HepG2 (cell line): ENCODE measurements at regions not wholly inside any gene's neighbourhood (a gene's known extent, or its start where the extent isn't known, plus 50 kb on each side); places are given as distances from the start of the nearest gene placed in this dataset.

ENCODE experiments used
- ATAC-seq: fragments of 200-7000 bp; cut with Tn5 transposase; 3 replicates; pipeline ENCODE4 v1.9.1; 2020; ENCODE audit warnings: mild to moderate bottlenecking, moderate library complexity
- BruUV-seq: library from RNA; stranded (reverse); fragments of 400-500 nt; replicated peaks from 2 replicates; lab custom pipeline; 2021; lab: Mats Ljungman, UMichigan
- CTCF ChIA-PET: fragments of 300-600 bp; formaldehyde crosslinking; extraction: SDS; loops from one replicate; lab custom pipeline; 2021; ENCODE audit warnings: low total read pairs, inconsistent platforms, low intra/inter-chr PET ratio; lab: Yijun Ruan, JAX
- POLR2A ChIA-PET: fragments of 350-600 bp; sonication (Branson Sonifier 250); formaldehyde crosslinking; loops from one replicate; lab custom pipeline; 2020; ENCODE audit warnings: antibody characterized with exemption, inconsistent platforms; lab: Yijun Ruan, JAX
- DNase-seq: peaks from one replicate; pipeline ENCODE4 v3.0.0-alpha.2; 2015; ENCODE audit warnings: low spot score
- FAIRE-seq: peaks from 3 replicates; lab custom pipeline; 2011; peaks lifted over from hg19 to GRCh38; lab: Jason Lieb, UNC
- H2AFZ ChIP-seq: one replicate; pipeline ENCODE4 v1.6.1; 2011; ENCODE audit warnings: low read length, inconsistent platforms
- H3K27ac ChIP-seq: fragments of 300-600 bp; 3 replicates; pipeline ENCODE4 v1.8.0; 2011; ENCODE audit warnings: mixed run types, mild to moderate bottlenecking, mixed read lengths, low read length, inconsistent platforms; ENCODE audit not compliant: insufficient read depth; ENCODE audit errors: extremely low read length
- H3K27me3 ChIP-seq, 2 experiments: fragments of 200-600 bp in 1 of 2; 2 replicates in 1 of 2; 3 replicates in 1 of 2; pipeline versions ENCODE4 v1.6.0 to v1.8.0; 2011; ENCODE audit warnings: low read length in 2 of 2, mild to moderate bottlenecking in 2 of 2, moderate library complexity in 2 of 2, inconsistent platforms in 1 of 2; ENCODE audit not compliant: insufficient read depth in 2 of 2, control insufficient read depth in 1 of 2
- H3K36me3 ChIP-seq, 2 experiments: fragments of 200-600 bp in 1 of 2; replicated peaks in 1 of 2; 2 replicates in 1 of 2; 3 replicates in 1 of 2; pipeline versions ENCODE4 v1.5.1 to v1.8.0; 2011; ENCODE audit warnings: low read length in 2 of 2, inconsistent platforms in 1 of 2; ENCODE audit not compliant: insufficient read depth in 2 of 2, control insufficient read depth in 1 of 2
- H3K4me1 ChIP-seq: 2 replicates; pipeline ENCODE4 v1.5.1; 2012; ENCODE audit warnings: low read length, inconsistent platforms; ENCODE audit not compliant: insufficient read depth
- H3K4me2 ChIP-seq: 2 replicates; pipeline ENCODE4 v1.6.0; 2011; ENCODE audit warnings: low read depth, low read length, inconsistent platforms
- H3K4me3 ChIP-seq, 3 experiments: fragments of 200-600 bp in 1 of 3; sonication (generic), shearing (Covaris generic) in 1 of 3; replicated peaks in 1 of 3; 2 replicates each; pipeline ENCODE4 v1.5.1; 2011 to 2016; ENCODE audit warnings: low read length in 3 of 3, inconsistent platforms in 2 of 3, low read depth in 2 of 3, mild to moderate bottlenecking in 2 of 3, control low read depth in 1 of 3, mixed read lengths in 1 of 3; ENCODE audit not compliant: insufficient read depth in 1 of 3
- H3K79me2 ChIP-seq: one replicate; pipeline ENCODE4 v1.6.1; 2011; ENCODE audit warnings: low read length, inconsistent platforms; ENCODE audit not compliant: insufficient read depth
- H3K9ac ChIP-seq: 2 replicates; pipeline ENCODE4 v1.6.0; 2011; ENCODE audit warnings: mild to moderate bottlenecking, low read depth, low read length, inconsistent platforms; ENCODE audit not compliant: insufficient read depth
- H3K9me3 ChIP-seq: 2 replicates; pipeline ENCODE4 v1.5.1; 2012; ENCODE audit warnings: mild to moderate bottlenecking, low read length
- H4K20me1 ChIP-seq: 2 replicates; pipeline ENCODE4 v1.6.0; 2011; ENCODE audit warnings: inconsistent platforms, mild to moderate bottlenecking, low read length, moderate library complexity; ENCODE audit not compliant: insufficient read depth
- ARNT ChIP-seq: fragments of 450-650 bp; IDR thresholded peaks from 2 replicates; pipeline ENCODE4 v1.6.1; 2017
- CHD4 ChIP-seq: fragments of 200-600 bp; sonication (generic); IDR thresholded peaks from 2 replicates; pipeline ENCODE4 v1.7.0; 2017; ENCODE audit warnings: mild to moderate bottlenecking, low read length, borderline replicate concordance
- CREB1 ChIP-seq, 2 experiments: fragments of 450-650 bp in 1 of 2; IDR thresholded peaks; 2 replicates each; pipeline ENCODE4 v1.6.1; 2016 to 2017; ENCODE audit warnings: control low read depth in 1 of 2, mild to moderate bottlenecking in 1 of 2, missing compliant biosample characterization in 1 of 2, missing genetic modification characterization in 1 of 2
- EED ChIP-seq: sonication (generic); formaldehyde crosslinking; IDR thresholded peaks from 2 replicates; pipeline ENCODE4 v1.5.0; 2020; ENCODE audit warnings: mild to moderate bottlenecking, missing genetic modification reagents
- HNRNPK ChIP-seq: fragments of 200-400 bp; formaldehyde crosslinking; IDR thresholded peaks from 2 replicates; pipeline ENCODE4 v1.6.1; 2018; ENCODE audit warnings: low read length, low read depth, moderate library complexity, mild to moderate bottlenecking; ENCODE audit not compliant: poor library complexity, severe bottlenecking
- RARA ChIP-seq: IDR thresholded peaks from 2 replicates; pipeline ENCODE4 v1.6.1; 2016; ENCODE audit warnings: missing genetic modification reagents, missing compliant biosample characterization
- SIN3A ChIP-seq: IDR thresholded peaks from 2 replicates; pipeline ENCODE4 v1.6.1; 2011; ENCODE audit warnings: low read depth, mild to moderate bottlenecking, control low read depth, low read length, borderline replicate concordance
- STAT5B ChIP-seq: sonication (generic); formaldehyde crosslinking; IDR thresholded peaks from 2 replicates; pipeline ENCODE4 v1.4.0; 2020; ENCODE audit warnings: missing genetic modification reagents
- TFDP1 ChIP-seq: IDR thresholded peaks from 2 replicates; pipeline ENCODE4 v1.6.1; 2016; ENCODE audit warnings: missing compliant biosample characterization, missing genetic modification reagents, borderline replicate concordance
- ZFP36L2 ChIP-seq: sonication (generic); formaldehyde crosslinking; IDR thresholded peaks from 2 replicates; pipeline ENCODE4 v1.4.0; 2020; ENCODE audit warnings: missing genetic modification reagents
- ZGPAT ChIP-seq: IDR thresholded peaks from 2 replicates; pipeline ENCODE4 v1.6.1; 2016; ENCODE audit warnings: mild to moderate bottlenecking
- ZIK1 ChIP-seq: sonication (generic); formaldehyde crosslinking; IDR thresholded peaks from 2 replicates; pipeline ENCODE4 v1.5.0; 2020; ENCODE audit warnings: mild to moderate bottlenecking, low read depth, missing genetic modification reagents, borderline replicate concordance
- ZNF503 ChIP-seq: sonication (generic); formaldehyde crosslinking; IDR thresholded peaks from 2 replicates; pipeline ENCODE4 v1.4.0; 2020; ENCODE audit warnings: missing genetic modification reagents
- ZNF570 ChIP-seq: sonication (generic); formaldehyde crosslinking; IDR thresholded peaks from 2 replicates; pipeline ENCODE4 v1.4.0; 2020; ENCODE audit warnings: mild to moderate bottlenecking, missing genetic modification reagents, borderline replicate concordance
- ZNF737 ChIP-seq: sonication (generic); formaldehyde crosslinking; IDR thresholded peaks from 2 replicates; pipeline ENCODE4 v1.5.0; 2020; ENCODE audit warnings: missing genetic modification reagents, mild to moderate bottlenecking, borderline replicate concordance
- ZNF800 ChIP-seq: sonication (generic); formaldehyde crosslinking; IDR thresholded peaks from 2 replicates; pipeline ENCODE4 v1.4.0; 2020; ENCODE audit warnings: missing genetic modification reagents
- WGBS: methylation state at CpG from one replicate; pipeline ENCODE4 v1.1.6; 2017; ENCODE audit warnings: low lambda C conversion rate; 5-methylcytosine and 5-hydroxymethylcytosine counted together
- in situ Hi-C: cut with HindIII; loops from 2 replicates; pipeline ENCODE4 v1.10.0; 2017; ENCODE audit warnings: low pct_unique_long_range_greater_than_20kb; ENCODE audit not compliant: extremely low pct_ligation_motif_present
- intact Hi-C: fragments of 100-400 bp; cut with micrococcal nuclease; formaldehyde crosslinking; loops from one replicate; pipeline ENCODE4 v1.10.0; 2022; ENCODE audit not compliant: unreplicated experiment

GRCh38 chr13:20340136-20340758 is 108.1 kb upstream of the GJB6 start:
- no peaks in the 10 kb centered on the region for H4K20me1 ChIP-seq
- H3K4me1 ChIP-seq = no peaks in the 10 kb centered on the region
- in situ Hi-C loops = no loop called here
- POLR2A ChIA-PET = no interaction called here
- no peak overlapping the region for H3K27ac ChIP-seq
- no peaks in the 10 kb centered on the region for H3K9me3 ChIP-seq
- H3K9ac ChIP-seq = no peak overlapping the region
- 38% methylated on average over 6 of the region's 12 CpGs for WGBS
- no TSS peak for BruUV-seq
- DNase-seq (no peak), FAIRE-seq (no peak), ATAC-seq (no peak)
- H3K4me2 ChIP-seq = no peak overlapping the region
- H2AFZ ChIP-seq = no peak overlapping the region
- H3K79me2 ChIP-seq = no peaks in the 10 kb centered on the region
- CTCF ChIA-PET = no interaction called here
- H3K4me3 ChIP-seq = no peak overlapping the region
- intact Hi-C loops = no loop called here
- peaks cover 1 to 19% of the 10 kb centered on the region in 2 experiments; a peak in 3 of 5 replicates for H3K27me3 ChIP-seq
- no peaks in the 10 kb centered on the region for H3K36me3 ChIP-seq
- no peak for TF ChIP-seq HNRNPK
- no peak for TF ChIP-seq TFDP1 (CRISPR knock-in tag)
- no peak for TF ChIP-seq ZIK1 (CRISPR knock-in tag)
- TF ChIP-seq STAT5B (CRISPR knock-in tag) = no peak
- TF ChIP-seq RARA = no peak
- TF ChIP-seq ARNT = no peak
- no peak for TF ChIP-seq EED
- no peak for TF ChIP-seq ZGPAT
- no peak for TF ChIP-seq ZNF503 (CRISPR knock-in tag)
- TF ChIP-seq ZNF737 = no peak
- TF ChIP-seq ZFP36L2 = no peak
- TF ChIP-seq CHD4 = no peak
- no peak for TF ChIP-seq ZNF800
- no peak for TF ChIP-seq CREB1 (IDR thresholded peaks at IDR 0.05)
- TF ChIP-seq CREB1 (CRISPR knock-in tag; IDR thresholded peaks at IDR 0.05) = no peak
- no peak for TF ChIP-seq ZNF570 (CRISPR knock-in tag)
- TF ChIP-seq SIN3A = no peak
